SIG-M5 treated with dmso at 0.1 percent for 504 hours (cell line): ENCODE measurements at regions not wholly inside any gene's neighbourhood (a gene's known extent, or its start where the extent isn't known, plus 50 kb on each side); places are given as distances from the start of the nearest gene placed in this dataset.
A peak's percentile ranks its signal among the peaks of the same experiment; 100 is the strongest.
"Not testable (repeated sequence)": the region's sequence is repeated elsewhere in the genome, so short reads cannot be mapped to it uniquely, and the experiment has no call there.

Experiments
- DNase-seq: peaks from one replicate; lab custom pipeline; 2025; ENCODE audit not compliant: unreplicated experiment; lab: John Stamatoyannopoulos, UW

DNA sequence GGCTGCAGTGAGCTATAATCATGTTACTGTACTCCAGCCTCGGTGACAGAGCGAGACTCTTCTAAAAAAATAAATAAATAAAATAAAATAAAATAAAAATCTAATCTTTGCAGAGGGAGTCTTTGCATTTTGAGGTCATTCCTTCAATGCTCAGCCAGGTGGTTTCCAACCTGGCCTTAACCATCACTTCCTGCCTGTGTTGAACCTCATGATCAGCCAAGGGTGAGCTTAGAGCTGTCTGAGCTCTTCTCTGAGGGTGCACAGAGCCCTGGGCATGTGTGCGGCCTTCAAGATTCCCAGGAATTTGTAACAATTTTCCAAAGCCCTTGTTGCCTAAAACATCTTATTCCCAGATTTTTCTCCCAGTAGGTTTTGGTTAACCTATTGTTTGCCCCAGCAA, 94.3 kb downstream of the KCNJ12 start:
- not testable (repeated sequence) for DNase-seq

DNA sequence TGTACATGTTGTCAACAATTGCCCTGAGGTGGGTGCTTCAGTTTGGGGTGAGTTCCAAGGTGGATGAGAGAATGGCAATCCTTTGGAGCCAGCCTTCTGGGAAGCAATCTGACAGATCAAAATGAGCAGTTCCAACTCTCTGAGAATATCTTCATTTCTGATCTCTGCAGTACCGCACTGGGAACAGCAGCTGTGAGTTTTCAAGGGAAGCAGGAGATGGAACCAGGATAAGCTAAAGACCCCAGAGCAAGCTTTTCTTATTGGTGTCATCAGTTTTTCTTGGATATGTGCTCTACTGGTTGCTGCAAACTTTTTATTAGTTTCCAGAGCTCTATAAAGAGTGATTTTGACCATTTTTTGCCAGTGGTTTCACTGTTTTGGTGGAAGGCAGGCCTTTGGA, 94.7 kb downstream of the KCNJ12 start:
- DNase-seq = no peak

- DNase-seq = no peak
Measured at GRCh38 chr17:21474815-21475214, 98.7 kb downstream of the KCNJ12 start.

GRCh38 chr17:21475571-21475970, 99.4 kb downstream of the KCNJ12 start:
- no peak for DNase-seq

DNA sequence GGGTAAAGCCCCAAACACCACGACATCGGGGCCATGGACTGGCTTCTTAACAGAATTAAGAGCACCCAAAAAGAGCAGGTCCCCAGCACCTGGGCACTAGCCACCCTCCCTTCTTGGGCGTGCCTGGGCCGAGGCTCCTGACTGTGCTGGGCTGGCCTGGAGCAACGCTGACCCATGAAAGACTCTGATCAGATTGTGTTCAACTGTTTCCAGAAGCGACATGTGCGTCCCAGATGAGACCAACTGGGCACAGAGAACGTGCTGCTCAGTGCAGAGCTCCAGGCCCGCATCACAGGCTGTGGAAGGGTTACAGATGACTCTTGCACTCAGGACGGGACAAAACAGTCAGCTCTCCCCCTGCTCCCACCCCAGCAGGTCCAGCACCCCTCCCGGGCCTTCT, 100.7 kb downstream of the KCNJ12 start:
- no peak for DNase-seq

GRCh38 chr17:21482189-21482865, 106.2 kb downstream of the KCNJ12 start:
- no peak for DNase-seq

DNA sequence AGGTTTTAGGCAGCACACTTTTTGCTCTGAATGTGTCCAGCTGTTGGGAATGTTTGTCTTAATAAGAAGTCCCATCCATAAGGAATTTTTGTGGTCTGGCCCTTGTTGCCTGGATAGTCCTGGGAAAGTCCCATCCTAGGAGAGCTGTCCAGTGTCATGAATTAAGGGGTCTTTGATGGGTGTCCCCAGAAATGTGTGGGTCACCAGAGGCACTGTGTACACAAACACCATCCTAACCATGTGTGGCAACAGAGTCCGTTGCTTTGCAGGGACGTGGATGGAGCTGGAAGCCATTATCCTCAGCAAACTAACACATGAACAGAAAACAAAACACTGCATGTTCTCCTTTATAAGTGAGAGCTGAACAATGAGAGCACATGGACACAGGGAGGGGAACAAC, 111.9 kb downstream of the KCNJ12 start:
- DNase-seq = not testable (repeated sequence)

DNA sequence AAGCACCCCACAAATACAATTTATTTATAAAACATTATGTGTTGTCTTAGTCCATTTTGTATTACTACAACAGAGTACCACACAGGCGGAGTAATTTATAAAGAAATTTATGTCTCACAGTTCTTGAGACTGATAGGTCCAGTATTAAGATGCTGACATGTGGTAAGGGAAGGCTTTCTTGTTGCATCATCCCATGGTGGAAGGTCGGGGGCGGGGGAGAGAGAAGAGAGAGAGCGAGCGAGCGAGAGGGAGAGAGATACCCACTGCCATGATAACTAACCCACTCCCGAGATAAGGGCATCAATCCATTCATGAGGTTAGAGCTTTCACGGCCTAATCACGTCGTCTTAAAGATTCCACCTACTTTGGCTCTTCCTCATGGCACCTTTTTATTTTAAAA, 117.8 kb downstream of the KCNJ12 start:
- DNase-seq = no peak

DNA sequence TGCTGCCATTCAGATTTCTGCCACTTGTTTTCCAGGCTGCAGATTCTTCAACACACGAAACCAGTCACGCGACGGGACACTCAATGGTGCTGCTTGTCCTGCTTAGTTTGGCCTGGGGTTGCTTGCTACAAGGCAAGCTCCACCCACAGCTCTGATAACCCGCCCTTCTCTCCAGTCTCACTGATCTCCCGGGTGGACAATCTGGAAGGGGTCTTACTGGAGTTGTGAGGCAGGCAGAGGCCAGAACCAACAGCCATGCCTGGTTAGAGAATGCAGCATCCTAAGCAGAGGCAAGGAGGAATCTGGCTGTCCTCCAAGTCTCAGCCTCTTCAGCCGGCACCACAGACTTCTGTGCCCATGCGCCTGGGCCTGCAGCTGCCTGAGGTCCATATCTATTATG, 119.1 kb downstream of the KCNJ12 start:
- no peak for DNase-seq

- DNase-seq = no peak
Measured at GRCh38 chr17:21500064-21500463, 123.9 kb downstream of the KCNJ12 start.

- DNase-seq = not testable (repeated sequence)
Measured at GRCh38 chr17:21501927-21502700, 126.0 kb downstream of the KCNJ12 start.

DNA sequence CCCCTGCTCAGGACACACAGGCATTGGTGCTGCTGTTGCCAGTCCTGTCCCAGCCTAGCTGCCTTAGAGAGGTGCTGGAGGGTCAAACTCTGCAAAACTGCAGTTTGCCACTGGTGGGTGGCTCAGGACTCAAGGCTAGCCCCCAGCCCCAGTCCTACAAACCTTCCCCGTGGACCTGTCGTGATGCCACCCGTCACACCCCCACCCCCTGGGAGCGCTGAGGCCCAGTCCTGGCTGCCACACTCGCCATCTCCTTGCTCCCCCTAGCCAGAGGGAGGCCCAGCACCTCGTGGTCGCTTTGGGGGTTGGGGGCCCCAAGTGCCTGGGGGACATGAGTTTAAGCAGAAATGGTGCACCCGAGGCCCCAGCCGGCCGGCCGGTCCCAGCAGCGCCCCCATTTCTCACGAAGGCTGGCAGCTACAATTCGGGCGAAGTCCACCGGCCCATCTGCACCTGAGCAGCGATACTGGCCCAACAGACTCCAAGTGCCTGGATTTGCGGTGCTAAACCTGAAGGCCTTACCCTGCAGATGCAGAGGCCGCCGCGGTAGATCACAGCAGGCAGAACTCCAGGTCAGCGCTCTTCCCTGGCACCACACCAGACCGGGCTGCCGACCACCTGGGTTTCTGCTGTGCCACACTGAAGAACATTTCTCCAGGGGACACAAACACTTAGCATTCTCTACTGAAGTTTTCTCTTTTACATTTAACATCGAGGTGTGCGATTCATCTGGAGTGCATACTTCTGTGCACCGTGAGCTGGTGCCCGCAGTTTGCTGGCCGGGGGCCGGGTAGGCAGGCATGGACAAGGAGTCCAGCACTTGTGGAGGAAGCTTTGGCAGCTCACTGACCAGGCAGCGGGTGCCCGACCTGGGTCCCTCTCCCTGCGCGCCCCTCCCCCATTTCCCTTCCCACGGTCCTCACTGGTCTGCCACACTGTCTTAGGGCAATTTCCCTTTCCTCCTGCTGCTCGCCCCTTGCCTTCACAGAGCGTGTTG, 130.0 kb downstream of the KCNJ12 start:
- DNase-seq = no peak

DNA sequence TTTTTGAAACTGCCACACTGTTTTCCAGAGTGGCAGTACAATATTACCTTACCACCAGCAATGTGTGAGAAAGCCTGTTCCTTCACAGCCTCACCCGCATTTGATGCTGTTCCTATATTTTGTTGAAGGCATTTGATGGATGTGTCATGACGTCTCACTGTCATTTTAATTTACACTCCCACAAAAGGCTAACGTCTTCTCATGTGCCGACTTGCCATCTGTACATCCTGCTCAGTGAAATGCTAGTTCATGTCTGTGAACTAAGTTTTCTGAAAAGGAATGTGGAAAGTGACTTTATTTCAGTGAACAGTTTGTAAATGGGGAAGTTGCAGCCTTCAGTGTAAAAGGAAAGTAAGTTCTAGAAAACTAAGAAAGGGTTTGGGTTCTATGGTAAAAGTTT, 131.6 kb downstream of the KCNJ12 start:
- DNase-seq = not testable (repeated sequence)

GRCh38 chr17:21508211-21508610, 132.1 kb downstream of the KCNJ12 start:
- DNase-seq = no peak

DNA sequence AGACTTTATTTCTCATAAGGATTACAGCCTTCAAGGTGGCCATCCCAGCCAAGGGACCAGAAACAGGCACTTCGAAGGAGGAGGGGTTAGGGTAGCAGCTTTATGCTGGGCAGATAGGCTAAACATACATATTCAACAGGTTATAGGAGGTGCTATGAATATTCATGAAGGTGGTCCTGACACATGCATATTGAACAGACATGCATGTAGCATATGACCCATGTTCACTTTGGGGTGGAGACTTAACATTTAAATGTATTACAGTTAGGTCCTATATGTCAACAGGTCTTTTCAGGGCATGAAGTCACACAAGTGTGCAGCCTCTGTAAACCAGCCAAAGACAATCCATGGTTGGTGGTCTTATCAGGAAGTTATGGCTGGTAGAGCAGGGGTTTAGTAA, 133.2 kb downstream of the KCNJ12 start:
- not testable (repeated sequence) for DNase-seq

- DNase-seq = no peak
Measured at GRCh38 chr17:21510686-21511362, 134.7 kb downstream of the KCNJ12 start.

DNA sequence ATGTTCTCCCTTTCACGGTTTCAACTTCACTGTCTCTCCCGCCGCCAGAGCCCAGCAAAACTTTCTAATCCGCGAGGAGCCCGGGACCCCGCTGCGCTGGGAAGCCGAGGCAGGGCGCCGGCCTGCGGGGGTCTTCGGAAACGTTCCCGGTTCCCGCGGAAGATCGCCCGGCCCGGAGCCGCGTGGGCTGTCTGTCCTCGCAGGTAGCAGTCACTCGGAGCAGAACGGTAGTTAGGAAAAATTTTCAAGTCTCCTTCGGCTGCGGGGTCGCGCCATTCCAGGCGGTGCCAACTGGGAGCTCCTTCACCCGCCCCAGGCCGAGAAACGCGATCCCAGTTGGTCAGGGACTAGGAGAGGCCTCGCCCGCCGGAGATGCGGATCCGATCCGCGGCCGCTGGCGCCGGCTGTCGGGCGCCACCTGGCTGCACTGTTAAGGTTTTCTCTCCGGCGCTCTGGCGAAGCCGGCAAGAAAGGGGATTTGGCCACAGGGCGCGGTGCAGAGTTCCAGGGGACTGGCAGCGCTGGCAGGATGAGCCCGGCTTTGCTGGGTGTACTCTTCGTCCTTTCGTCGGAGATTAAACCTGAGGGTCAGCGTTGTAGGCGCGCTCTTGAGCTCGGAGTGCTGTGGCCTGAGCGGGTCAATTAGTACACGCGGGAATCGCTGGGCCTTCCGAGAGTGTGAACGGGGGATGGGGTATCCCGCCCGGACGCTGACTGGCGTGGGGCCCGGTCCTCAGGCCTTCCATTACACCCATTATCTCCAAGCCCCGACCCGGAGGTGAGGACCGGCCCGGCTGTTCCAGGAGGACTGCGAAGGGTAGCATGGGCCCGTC, 135.4 kb downstream of the KCNJ12 start:
- DNase-seq = peak; percentile 46

- no peak for DNase-seq
Measured at GRCh38 chr17:21512307-21513011, 136.3 kb downstream of the KCNJ12 start.

DNA sequence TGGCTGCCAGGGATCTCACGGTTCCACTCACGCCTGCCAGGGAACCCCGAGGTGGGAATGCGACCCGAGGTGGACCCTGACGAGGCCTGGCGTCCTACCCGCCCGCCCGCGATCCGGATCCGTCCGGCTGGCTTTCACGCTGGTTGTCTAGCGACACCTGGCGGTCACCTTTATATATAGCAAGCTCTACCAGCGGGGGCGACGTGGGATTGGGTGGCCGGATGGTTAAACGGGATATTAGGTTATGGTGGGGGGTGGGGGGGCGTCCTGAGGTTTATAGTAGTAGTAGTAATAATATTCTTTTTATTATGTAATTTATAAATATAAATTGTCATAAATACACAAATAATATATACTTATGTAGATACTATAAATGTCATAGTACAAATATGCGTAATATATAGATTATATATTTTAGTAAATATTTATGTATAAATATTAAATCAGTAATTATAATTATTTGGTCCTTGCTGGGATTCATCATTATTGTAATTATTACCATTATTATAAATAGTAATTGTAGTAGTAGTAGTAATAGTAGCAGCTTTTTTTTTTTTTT, 136.9 kb downstream of the KCNJ12 start:
- peak; percentile 43 for DNase-seq
